ENCODE measurements at regions not wholly inside any gene's neighbourhood (a gene's known extent, or its start where the extent isn't known, plus 50 kb on each side); places are given as distances from the start of the nearest gene placed in this dataset.

DNA sequence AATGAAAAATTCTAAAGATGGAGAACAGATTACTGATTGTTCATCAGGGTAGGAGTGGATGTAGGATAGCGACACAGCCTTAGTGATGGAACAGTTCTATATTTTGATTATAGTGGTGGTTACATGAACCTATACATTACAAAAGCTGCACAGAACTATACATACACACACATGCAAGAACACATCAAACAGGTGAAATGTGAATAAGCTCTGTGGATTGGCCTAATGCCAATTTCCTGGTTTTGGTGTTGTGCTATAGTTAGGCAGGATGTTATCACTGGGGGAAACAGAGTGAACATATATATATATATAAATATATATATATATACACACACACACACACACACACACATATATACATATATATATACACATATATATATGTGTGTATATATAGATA lies 76.4 kb upstream of the PIK3CG start:
- no peak overlapping the region for H3K4me3 ChIP-seq
- no peaks in the 10 kb centered on the region for H3K9me3 ChIP-seq
- no peaks in the 10 kb centered on the region for H3K4me1 ChIP-seq
- H3K27me3 ChIP-seq = no peaks in the 10 kb centered on the region
- no peak for DNase-seq (ENCODE audit: low spot score in 2 of 2)
- 94% methylated on average over 1 of the region's 1 CpG for WGBS
- H3K36me3 ChIP-seq = no peaks in the 10 kb centered on the region
- H3K27ac ChIP-seq = no peak overlapping the region
- TF ChIP-seq POLR2AphosphoS5 (IDR thresholded peaks at IDR 0.05) (no peak), POLR2A (IDR thresholded peaks at IDR 0.05) (no peak), EP300 (IDR thresholded peaks at IDR 0.05) (no peak)
- TF ChIP-seq, protein P1, sequence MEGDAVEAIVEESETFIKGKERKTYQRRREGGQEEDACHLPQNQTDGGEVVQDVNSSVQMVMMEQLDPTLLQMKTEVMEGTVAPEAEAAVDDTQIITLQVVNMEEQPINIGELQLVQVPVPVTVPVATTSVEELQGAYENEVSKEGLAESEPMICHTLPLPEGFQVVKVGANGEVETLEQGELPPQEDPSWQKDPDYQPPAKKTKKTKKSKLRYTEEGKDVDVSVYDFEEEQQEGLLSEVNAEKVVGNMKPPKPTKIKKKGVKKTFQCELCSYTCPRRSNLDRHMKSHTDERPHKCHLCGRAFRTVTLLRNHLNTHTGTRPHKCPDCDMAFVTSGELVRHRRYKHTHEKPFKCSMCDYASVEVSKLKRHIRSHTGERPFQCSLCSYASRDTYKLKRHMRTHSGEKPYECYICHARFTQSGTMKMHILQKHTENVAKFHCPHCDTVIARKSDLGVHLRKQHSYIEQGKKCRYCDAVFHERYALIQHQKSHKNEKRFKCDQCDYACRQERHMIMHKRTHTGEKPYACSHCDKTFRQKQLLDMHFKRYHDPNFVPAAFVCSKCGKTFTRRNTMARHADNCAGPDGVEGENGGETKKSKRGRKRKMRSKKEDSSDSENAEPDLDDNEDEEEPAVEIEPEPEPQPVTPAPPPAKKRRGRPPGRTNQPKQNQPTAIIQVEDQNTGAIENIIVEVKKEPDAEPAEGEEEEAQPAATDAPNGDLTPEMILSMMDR (IDR thresholded peaks at IDR 0.05) = no peak

DNA sequence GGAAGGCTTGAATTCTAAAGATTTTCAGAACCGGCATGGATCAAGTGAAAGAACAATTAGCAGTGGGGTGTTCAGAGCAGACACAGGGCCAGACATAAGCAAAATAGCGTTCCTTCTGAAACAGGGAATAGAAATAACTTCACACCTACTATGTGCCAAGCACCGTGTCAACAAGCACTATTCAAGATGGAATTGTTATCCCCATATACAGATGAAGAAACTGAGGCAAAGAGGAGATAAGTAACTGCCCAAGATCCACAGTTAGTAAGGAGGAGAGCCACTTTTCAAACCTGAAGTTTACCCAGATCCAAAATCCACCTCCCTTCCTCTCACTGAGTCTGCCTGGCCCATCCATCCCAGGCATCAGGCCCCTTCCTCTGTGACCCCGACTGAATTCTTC lies 73.6 kb upstream of the PIK3CG start:
- WGBS = 78% methylated on average over 4 of the region's 4 CpGs

DNA sequence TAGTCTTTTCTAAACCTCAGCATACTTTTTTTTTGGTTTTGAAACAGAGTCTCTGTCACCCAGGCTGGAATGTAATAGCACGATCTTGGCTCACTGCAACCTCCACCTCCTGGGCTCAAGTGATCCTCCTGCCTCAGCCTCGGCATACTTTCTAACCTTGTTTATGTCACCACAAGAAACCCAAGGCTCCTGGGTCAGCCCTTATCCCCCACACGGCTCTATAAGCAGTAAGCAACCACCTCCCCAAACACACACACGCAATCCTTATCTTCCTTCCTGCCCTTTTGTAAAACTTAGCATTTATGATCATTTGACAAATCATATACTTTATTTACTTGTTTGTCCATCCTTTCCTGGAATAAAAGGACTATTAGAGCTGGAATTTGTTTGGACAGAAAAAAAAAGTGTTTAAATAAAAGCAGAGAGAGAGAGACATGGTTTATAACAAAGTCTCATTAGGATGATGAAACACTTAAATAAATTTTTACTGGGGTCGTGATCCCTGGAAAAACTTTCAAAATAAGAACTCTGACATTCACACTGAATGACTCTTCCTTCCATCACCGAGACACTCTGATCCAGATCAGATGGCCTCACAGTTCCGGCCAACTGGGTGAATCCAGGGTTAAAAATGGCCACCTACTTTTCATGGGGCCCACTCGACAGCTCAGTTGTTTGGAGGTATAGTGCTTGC lies 72.7 kb upstream of the PIK3CG start:
- Histone ChIP-seq H3K9me3 (no peaks in the 10 kb centered on the region), H3K27ac (no peak overlapping the region), H3K36me3 (no peaks in the 10 kb centered on the region), H3K4me3 (no peak overlapping the region), H3K27me3 (no peaks in the 10 kb centered on the region), H3K4me1 (no peaks in the 10 kb centered on the region)
- WGBS = 62% methylated on average over 8 of the region's 8 CpGs
- no peak for TF ChIP-seq POLR2A (IDR thresholded peaks at IDR 0.05)
- no peak for TF ChIP-seq POLR2AphosphoS5 (IDR thresholded peaks at IDR 0.05)
- TF ChIP-seq EP300 (IDR thresholded peaks at IDR 0.05) = no peak
- TF ChIP-seq, protein P1 (IDR thresholded peaks at IDR 0.05) = no peak
- DNase-seq (ENCODE audit: low spot score in 2 of 2) = no peak

More for the DNA sequence above, 73.6 kb upstream of the PIK3CG start:
- no peaks in the 10 kb centered on the region for H3K36me3 ChIP-seq
- H3K9me3 ChIP-seq = no peaks in the 10 kb centered on the region
- no peaks in the 10 kb centered on the region for H3K4me1 ChIP-seq
- no peaks in the 10 kb centered on the region for H3K27me3 ChIP-seq
- no peak for TF ChIP-seq POLR2AphosphoS5 (IDR thresholded peaks at IDR 0.05)
- TF ChIP-seq, protein P1 (IDR thresholded peaks at IDR 0.05) = no peak
- no peak overlapping the region for H3K4me3 ChIP-seq
- no peak for DNase-seq (ENCODE audit: low spot score in 2 of 2)
- H3K27ac ChIP-seq = no peak overlapping the region

DNA sequence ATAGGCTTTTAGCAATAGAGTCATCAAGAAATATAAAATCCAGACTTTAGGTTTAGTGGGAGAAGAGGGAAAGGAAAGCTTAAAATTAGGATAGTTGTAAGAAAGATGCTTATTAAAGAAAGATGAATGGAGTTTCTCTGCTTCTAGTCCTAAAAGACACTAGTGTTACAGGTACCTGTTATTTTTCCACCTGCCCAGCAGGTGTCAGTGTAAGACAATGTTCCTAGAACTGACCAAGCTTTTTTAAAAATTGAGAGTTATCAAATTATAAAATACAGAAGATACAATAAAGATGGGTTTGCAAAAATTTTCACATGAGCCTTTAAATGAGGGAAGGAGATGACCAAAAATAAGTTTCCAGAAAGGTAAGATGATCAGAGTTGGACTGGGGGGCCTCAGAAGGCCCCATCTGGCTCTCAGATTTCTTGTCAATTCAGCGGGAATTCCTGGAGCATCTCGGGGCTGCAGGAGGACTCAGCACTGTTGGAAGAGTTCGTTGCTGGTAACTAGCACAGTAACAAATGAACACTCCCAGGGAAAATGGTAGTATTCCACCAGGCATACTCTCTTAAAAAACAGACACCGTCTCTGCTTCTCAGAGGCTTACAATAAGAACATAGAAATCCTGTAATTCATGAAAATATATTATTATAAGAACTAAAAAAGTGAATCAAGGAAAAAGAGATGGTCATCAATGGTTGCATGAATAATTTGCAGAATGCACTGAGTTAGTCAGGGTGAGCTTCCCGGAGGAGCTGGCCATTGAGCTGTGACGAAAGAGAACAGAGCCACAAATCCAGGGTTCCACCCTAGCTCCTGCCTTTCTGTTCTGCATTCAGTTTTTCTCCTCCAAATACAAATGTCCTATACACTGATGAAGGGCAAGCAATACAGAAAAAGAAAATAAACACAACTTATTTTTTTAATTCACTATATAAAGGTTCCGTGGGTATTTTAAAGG lies 71.8 kb upstream of the PIK3CG start:
- no peak for DNase-seq (ENCODE audit: low spot score in 2 of 2)
- TF ChIP-seq, protein P1 (IDR thresholded peaks at IDR 0.05) = peak; percentile 12 to 33
- TF ChIP-seq EP300 (IDR thresholded peaks at IDR 0.05) = no peak
- 55% methylated on average over 7 of the region's 7 CpGs for WGBS

More for the DNA sequence above, 71.8 kb upstream of the PIK3CG start:
- H3K9me3 ChIP-seq = no peaks in the 10 kb centered on the region
- H3K27me3 ChIP-seq = no peaks in the 10 kb centered on the region
- no peak overlapping the region for H3K27ac ChIP-seq
- H3K4me3 ChIP-seq = no peak overlapping the region
- no peaks in the 10 kb centered on the region for H3K36me3 ChIP-seq
- H3K4me1 ChIP-seq = no peaks in the 10 kb centered on the region

Data from suprapubic skin (tissue), 4 donors.